ENCODE measurements at regions not wholly inside any gene's neighbourhood (a gene's known extent, or its start where the extent isn't known, plus 50 kb on each side); places are given as distances from the start of the nearest gene placed in this dataset.

DNA sequence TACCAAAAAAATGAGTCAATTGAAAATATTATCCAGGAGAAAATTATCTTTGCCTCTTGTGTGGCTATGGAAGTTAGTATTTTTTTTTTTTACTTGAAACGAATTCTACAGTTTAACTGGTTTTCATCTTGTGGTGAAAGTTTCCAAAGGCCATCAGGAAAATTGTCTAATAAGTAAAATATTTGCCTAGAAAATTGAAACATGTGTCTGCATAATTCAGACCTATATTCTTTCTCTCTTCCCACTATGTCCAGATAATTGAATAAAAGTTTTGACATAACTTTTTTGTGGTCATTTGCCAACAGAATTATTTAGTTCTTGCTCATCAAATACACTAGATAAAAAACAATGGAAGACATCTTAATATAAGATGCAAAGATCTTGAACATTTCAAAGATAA is 321.5 kb upstream of the RPS23 start:
- TF ChIP-seq, protein P1, sequence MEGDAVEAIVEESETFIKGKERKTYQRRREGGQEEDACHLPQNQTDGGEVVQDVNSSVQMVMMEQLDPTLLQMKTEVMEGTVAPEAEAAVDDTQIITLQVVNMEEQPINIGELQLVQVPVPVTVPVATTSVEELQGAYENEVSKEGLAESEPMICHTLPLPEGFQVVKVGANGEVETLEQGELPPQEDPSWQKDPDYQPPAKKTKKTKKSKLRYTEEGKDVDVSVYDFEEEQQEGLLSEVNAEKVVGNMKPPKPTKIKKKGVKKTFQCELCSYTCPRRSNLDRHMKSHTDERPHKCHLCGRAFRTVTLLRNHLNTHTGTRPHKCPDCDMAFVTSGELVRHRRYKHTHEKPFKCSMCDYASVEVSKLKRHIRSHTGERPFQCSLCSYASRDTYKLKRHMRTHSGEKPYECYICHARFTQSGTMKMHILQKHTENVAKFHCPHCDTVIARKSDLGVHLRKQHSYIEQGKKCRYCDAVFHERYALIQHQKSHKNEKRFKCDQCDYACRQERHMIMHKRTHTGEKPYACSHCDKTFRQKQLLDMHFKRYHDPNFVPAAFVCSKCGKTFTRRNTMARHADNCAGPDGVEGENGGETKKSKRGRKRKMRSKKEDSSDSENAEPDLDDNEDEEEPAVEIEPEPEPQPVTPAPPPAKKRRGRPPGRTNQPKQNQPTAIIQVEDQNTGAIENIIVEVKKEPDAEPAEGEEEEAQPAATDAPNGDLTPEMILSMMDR (conservative IDR thresholded peaks at IDR 0.05; ENCODE audit: low read length) = no peak
- TF ChIP-seq EZH2phosphoT487 (IDR thresholded peaks at IDR 0.05; ENCODE audit: borderline replicate concordance) = no peak
- no peaks in the 10 kb centered on the region for H3K27me3 ChIP-seq (ENCODE audit: insufficient read depth, low read length, poor library complexity, severe bottlenecking)

DNA sequence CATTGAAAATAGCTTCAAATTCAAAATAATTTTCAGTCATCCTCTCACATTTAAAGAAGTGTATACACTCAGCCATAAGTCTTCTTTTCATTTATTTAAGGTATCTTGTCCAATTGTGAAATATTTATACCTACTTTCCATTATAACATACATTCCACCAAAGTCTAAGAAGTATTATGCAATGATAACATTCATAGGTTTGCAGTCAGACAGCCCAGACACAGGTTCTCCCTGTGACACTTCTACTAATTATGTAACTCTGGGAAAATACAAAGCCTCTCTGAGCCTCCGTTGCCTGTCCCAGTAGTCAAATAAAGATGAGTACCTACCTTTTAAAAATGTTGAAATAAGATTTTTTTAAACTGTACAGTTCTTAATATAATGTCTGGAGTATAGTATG is 320.9 kb upstream of the RPS23 start:
- no peak overlapping the region for H3K4me2 ChIP-seq (ENCODE audit: low read depth, low read length, poor library complexity, severe bottlenecking)
- no peaks in the 10 kb centered on the region for H3K9me3 ChIP-seq (ENCODE audit: insufficient read depth, low read depth, low read length)
- H3K36me3 ChIP-seq (ENCODE audit: insufficient read depth, low read length) = no peaks in the 10 kb centered on the region
- H3K27me3 ChIP-seq (ENCODE audit: insufficient read depth, low read length, poor library complexity, severe bottlenecking) = no peaks in the 10 kb centered on the region
- H3K79me2 ChIP-seq (ENCODE audit: insufficient read depth, low read length) = no peaks in the 10 kb centered on the region
- H4K20me1 ChIP-seq (ENCODE audit: insufficient read depth, low read length, poor library complexity, severe bottlenecking) = no peaks in the 10 kb centered on the region
- no peaks in the 10 kb centered on the region for H3F3A ChIP-seq (ENCODE audit: low read depth)
- no peak overlapping the region for H3K9ac ChIP-seq (ENCODE audit: low read depth, low read length, poor library complexity, severe bottlenecking)
- no peak overlapping the region for H3K4me3 ChIP-seq (ENCODE audit: low read length, poor library complexity, severe bottlenecking)
- TF ChIP-seq, protein P1 (conservative IDR thresholded peaks at IDR 0.05; ENCODE audit: low read length) = no peak
- TF ChIP-seq EZH2phosphoT487 (IDR thresholded peaks at IDR 0.05; ENCODE audit: borderline replicate concordance) = no peak
- H2AFZ ChIP-seq (ENCODE audit: low read length) = no peak overlapping the region
- peaks cover 41% of the 10 kb centered on the region for H3K4me1 ChIP-seq (ENCODE audit: insufficient read depth, low read length, poor library complexity, severe bottlenecking)
- no peaks in the 10 kb centered on the region for H3K9me2 ChIP-seq (replicated peaks; ENCODE audit: low read depth, low read length)

More for the DNA sequence above, 321.5 kb upstream of the RPS23 start:
- Histone ChIP-seq H3K9me2 (replicated peaks; ENCODE audit: low read depth, low read length) (no peaks in the 10 kb centered on the region), H3K4me1 (ENCODE audit: insufficient read depth, low read length, poor library complexity, severe bottlenecking) (peaks cover 43% of the 10 kb centered on the region), H3K4me3 (ENCODE audit: low read length, poor library complexity, severe bottlenecking) (no peak overlapping the region), H3K9me3 (ENCODE audit: insufficient read depth, low read depth, low read length) (no peaks in the 10 kb centered on the region), H2AFZ (ENCODE audit: low read length) (no peak overlapping the region), H4K20me1 (ENCODE audit: insufficient read depth, low read length, poor library complexity, severe bottlenecking) (no peaks in the 10 kb centered on the region), H3F3A (ENCODE audit: low read depth) (no peaks in the 10 kb centered on the region), H3K36me3 (ENCODE audit: insufficient read depth, low read length) (no peaks in the 10 kb centered on the region), H3K4me2 (ENCODE audit: low read depth, low read length, poor library complexity, severe bottlenecking) (no peak overlapping the region), H3K79me2 (ENCODE audit: insufficient read depth, low read length) (no peaks in the 10 kb centered on the region), H3K9ac (ENCODE audit: low read depth, low read length, poor library complexity, severe bottlenecking) (no peak overlapping the region)

DNA sequence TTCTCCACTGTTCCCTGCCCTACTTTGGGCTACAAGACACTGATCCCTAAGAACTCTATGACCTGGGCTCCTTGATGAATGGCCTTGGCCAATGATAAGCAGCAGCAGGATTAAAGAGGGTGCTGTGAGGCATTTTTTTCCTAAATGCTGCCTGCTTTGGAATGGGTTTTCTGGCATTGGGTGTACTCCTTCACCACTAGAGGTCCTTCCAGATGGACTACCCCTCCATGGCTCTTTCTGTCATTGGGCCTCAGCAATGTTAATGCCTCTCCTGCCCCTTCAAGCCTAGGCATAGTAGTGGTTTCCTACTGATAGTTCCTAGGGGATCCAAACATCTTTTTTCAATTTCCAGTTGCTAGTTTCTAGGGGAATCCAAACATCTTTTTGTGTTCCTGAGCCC is 319.3 kb upstream of the RPS23 start:
- no peaks in the 10 kb centered on the region for H3K9me2 ChIP-seq (replicated peaks; ENCODE audit: low read depth, low read length)
- H3K4me2 ChIP-seq (ENCODE audit: low read depth, low read length, poor library complexity, severe bottlenecking) = no peak overlapping the region
- no peaks in the 10 kb centered on the region for H3K27me3 ChIP-seq (ENCODE audit: insufficient read depth, low read length, poor library complexity, severe bottlenecking)
- no peak overlapping the region for H2AFZ ChIP-seq (ENCODE audit: low read length)
- H3K9ac ChIP-seq (ENCODE audit: low read depth, low read length, poor library complexity, severe bottlenecking) = no peak overlapping the region
- no peaks in the 10 kb centered on the region for H3K79me2 ChIP-seq (ENCODE audit: insufficient read depth, low read length)
- H3K36me3 ChIP-seq (ENCODE audit: insufficient read depth, low read length) = no peaks in the 10 kb centered on the region
- H3K9me3 ChIP-seq (ENCODE audit: insufficient read depth, low read depth, low read length) = no peaks in the 10 kb centered on the region
- H3K4me1 ChIP-seq (ENCODE audit: insufficient read depth, low read length, poor library complexity, severe bottlenecking) = peaks cover 30% of the 10 kb centered on the region
- no peaks in the 10 kb centered on the region for H3F3A ChIP-seq (ENCODE audit: low read depth)
- H4K20me1 ChIP-seq (ENCODE audit: insufficient read depth, low read length, poor library complexity, severe bottlenecking) = no peaks in the 10 kb centered on the region
- TF ChIP-seq, protein P1 (conservative IDR thresholded peaks at IDR 0.05; ENCODE audit: low read length) = peak; percentile 76
- no peak for TF ChIP-seq EZH2phosphoT487 (IDR thresholded peaks at IDR 0.05; ENCODE audit: borderline replicate concordance)
- no peak overlapping the region for H3K4me3 ChIP-seq (ENCODE audit: low read length, poor library complexity, severe bottlenecking)

Measured in Loucy (cell line).